HCT116 (cell line): ENCODE measurements at regions not wholly inside any gene's neighbourhood (a gene's known extent, or its start where the extent isn't known, plus 50 kb on each side); places are given as distances from the start of the nearest gene placed in this dataset.
"Not testable (repeated sequence)": the region's sequence is repeated elsewhere in the genome, so short reads cannot be mapped to it uniquely, and the experiment has no call there.

ENCODE experiments used
- FOSL1 ChIP-seq: IDR thresholded peaks from 2 replicates; pipeline ENCODE4 v1.6.1; 2012; ENCODE audit warnings: low read depth
- POLR2AphosphoS5 ChIP-seq: IDR thresholded peaks from 2 replicates; pipeline ENCODE4 v1.6.1; 2011; ENCODE audit warnings: mild to moderate bottlenecking, low read depth, low read length, moderate library complexity
- RAD21 ChIP-seq: IDR thresholded peaks from 2 replicates; pipeline ENCODE4 v1.6.1; 2012; ENCODE audit warnings: low read depth, mild to moderate bottlenecking
- REST ChIP-seq: IDR thresholded peaks from 2 replicates; pipeline ENCODE4 v1.6.1; 2012; ENCODE audit warnings: low read depth
- TCF7L2 ChIP-seq: IDR thresholded peaks from 2 replicates; pipeline ENCODE4 v1.7.0; 2011; ENCODE audit warnings: borderline replicate concordance, inconsistent platforms; ENCODE audit not compliant: insufficient read depth, insufficient read length; ENCODE audit errors: extremely low read depth
- ZNF274 ChIP-seq: fragments of 200-500 bp; sonication (Bioruptor generic); IDR thresholded peaks from 2 replicates; pipeline ENCODE4 v1.6.1; 2014; ENCODE audit warnings: mild to moderate bottlenecking, low read depth, low read length, inconsistent platforms
- TF ChIP-seq, protein P1 (sequence below), 3 experiments: fragments of 200-600 bp in 1 of 3; sonication (generic) in 1 of 3; IDR thresholded peaks in 2 of 3; conservative IDR thresholded peaks in 1 of 3; 2 replicates each; pipeline ENCODE4 v1.5.1; 2012 to 2017; ENCODE audit warnings: low read depth in 2 of 3, low read length in 2 of 3, antibody characterized with exemption in 1 of 3, borderline replicate concordance in 1 of 3, control low read depth in 1 of 3, mild to moderate bottlenecking in 1 of 3, mixed read lengths in 1 of 3, mixed run types in 1 of 3, moderate library complexity in 1 of 3; ENCODE audit not compliant: insufficient read depth in 1 of 3

DNA sequence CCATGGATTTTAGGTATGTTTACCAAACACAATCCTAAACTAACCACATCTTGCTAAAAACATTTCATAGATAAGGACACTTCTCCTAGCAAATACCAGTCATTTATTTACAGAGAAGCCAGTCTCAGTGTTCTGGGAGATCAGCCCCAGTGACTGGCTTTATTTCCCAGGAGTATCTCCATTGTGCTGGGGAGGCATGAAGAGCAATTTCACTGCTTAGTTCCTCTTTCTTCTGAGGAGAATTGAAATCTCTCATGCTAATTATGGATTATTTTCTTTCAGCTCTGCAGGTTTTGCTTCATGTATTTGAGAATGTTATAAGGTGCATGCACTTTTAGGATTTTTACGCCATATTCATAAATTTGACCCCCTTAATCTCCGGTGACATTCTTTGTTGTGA is 67.8 kb downstream of the GOLGA6L22 start:
- TF ChIP-seq RAD21, FOSL1, TCF7L2, POLR2AphosphoS5, ZNF274, REST: not testable (repeated sequence)
- TF ChIP-seq, protein P1, sequence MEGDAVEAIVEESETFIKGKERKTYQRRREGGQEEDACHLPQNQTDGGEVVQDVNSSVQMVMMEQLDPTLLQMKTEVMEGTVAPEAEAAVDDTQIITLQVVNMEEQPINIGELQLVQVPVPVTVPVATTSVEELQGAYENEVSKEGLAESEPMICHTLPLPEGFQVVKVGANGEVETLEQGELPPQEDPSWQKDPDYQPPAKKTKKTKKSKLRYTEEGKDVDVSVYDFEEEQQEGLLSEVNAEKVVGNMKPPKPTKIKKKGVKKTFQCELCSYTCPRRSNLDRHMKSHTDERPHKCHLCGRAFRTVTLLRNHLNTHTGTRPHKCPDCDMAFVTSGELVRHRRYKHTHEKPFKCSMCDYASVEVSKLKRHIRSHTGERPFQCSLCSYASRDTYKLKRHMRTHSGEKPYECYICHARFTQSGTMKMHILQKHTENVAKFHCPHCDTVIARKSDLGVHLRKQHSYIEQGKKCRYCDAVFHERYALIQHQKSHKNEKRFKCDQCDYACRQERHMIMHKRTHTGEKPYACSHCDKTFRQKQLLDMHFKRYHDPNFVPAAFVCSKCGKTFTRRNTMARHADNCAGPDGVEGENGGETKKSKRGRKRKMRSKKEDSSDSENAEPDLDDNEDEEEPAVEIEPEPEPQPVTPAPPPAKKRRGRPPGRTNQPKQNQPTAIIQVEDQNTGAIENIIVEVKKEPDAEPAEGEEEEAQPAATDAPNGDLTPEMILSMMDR (IDR thresholded peaks at IDR 0.05 in 2 of 3, conservative IDR thresholded peaks at IDR 0.05 in 1 of 3; ENCODE audit: borderline replicate concordance in 1 of 3, insufficient read depth in 1 of 3, low read depth in 2 of 3, low read length in 2 of 3): not testable (repeated sequence)
